Liver (tissue), 7 donors: ENCODE measurements at regions not wholly inside any gene's neighbourhood (a gene's known extent, or its start where the extent isn't known, plus 50 kb on each side); places are given as distances from the start of the nearest gene placed in this dataset.

Experiments
- DNase-seq: peaks from one replicate; pipeline ENCODE4 v3.0.0-alpha.2; 2017; ENCODE audit warnings: low spot score
- H3K27ac ChIP-seq, 2 donors: one replicate each; pipeline ENCODE4 v1.7.0; 2013; ENCODE audit warnings: inconsistent platforms in 2 of 2, low read length in 2 of 2, control low read depth in 1 of 2, low read depth in 1 of 2, mild to moderate bottlenecking in 1 of 2
- H3K27me3 ChIP-seq, 4 donors: one replicate each; pipeline versions ENCODE4 v1.6.1 to v1.7.0; 2013; ENCODE audit warnings: low read length in 3 of 4, inconsistent platforms in 1 of 4, mild to moderate bottlenecking in 1 of 4, moderate library complexity in 1 of 4; ENCODE audit not compliant: control insufficient read depth in 4 of 4, insufficient read depth in 4 of 4
- H3K36me3 ChIP-seq, 4 donors: one replicate each; pipeline versions ENCODE4 v1.6.1 to v1.7.0; 2013; ENCODE audit warnings: low read length in 3 of 4, mild to moderate bottlenecking in 3 of 4, low read depth in 1 of 4, moderate library complexity in 1 of 4; ENCODE audit not compliant: control insufficient read depth in 4 of 4, insufficient read depth in 3 of 4
- H3K4me1 ChIP-seq, 4 donors: one replicate each; pipeline versions ENCODE4 v1.6.1 to v1.7.0; 2013; ENCODE audit warnings: low read length in 3 of 4, mild to moderate bottlenecking in 3 of 4, moderate library complexity in 1 of 4; ENCODE audit not compliant: control insufficient read depth in 4 of 4, insufficient read depth in 4 of 4
- H3K4me3 ChIP-seq, 3 donors: one replicate each; pipeline versions ENCODE4 v1.6.1 to v1.7.0; 2013; ENCODE audit warnings: low read length in 3 of 3, control low read depth in 1 of 3, low read depth in 1 of 3, mild to moderate bottlenecking in 1 of 3
- H3K9ac ChIP-seq, 2 donors: one replicate each; pipeline ENCODE4 v1.7.0; 2013; ENCODE audit warnings: low read length in 2 of 2, mild to moderate bottlenecking in 2 of 2, moderate library complexity in 2 of 2, control low read depth in 1 of 2, low read depth in 1 of 2
- H3K9me3 ChIP-seq, 4 donors: one replicate each; pipeline versions ENCODE4 v1.6.1 to v1.7.0; 2013; ENCODE audit warnings: low read length in 3 of 4; ENCODE audit not compliant: control insufficient read depth in 4 of 4
- ATF3 ChIP-seq: IDR thresholded peaks from 2 replicates; pipeline ENCODE4 v1.6.1; 2016; ENCODE audit warnings: antibody characterized with exemption
- EGR1 ChIP-seq, 2 donors: IDR thresholded peaks; 2 replicates each; pipeline ENCODE4 v1.6.1; 2016 to 2018; ENCODE audit warnings: antibody characterized with exemption in 2 of 2, low read depth in 2 of 2
- FOXA1 ChIP-seq: IDR thresholded peaks from 2 replicates; pipeline ENCODE4 v1.6.1; 2016; ENCODE audit warnings: antibody characterized with exemption
- FOXA2 ChIP-seq: IDR thresholded peaks from 2 replicates; pipeline ENCODE4 v1.6.1; 2016; ENCODE audit warnings: antibody characterized with exemption
- GABPA ChIP-seq, 2 donors: IDR thresholded peaks in 1 of 2; conservative IDR thresholded peaks in 1 of 2; 2 replicates each; pipeline ENCODE4 v1.6.1; 2016; ENCODE audit warnings: antibody characterized with exemption in 2 of 2, mild to moderate bottlenecking in 1 of 2, moderate library complexity in 1 of 2
- JUND ChIP-seq, 2 donors: IDR thresholded peaks; 2 replicates each; pipeline ENCODE4 v1.6.1; 2016; ENCODE audit warnings: antibody characterized with exemption in 2 of 2
- RAD21 ChIP-seq, 2 donors: IDR thresholded peaks; 2 replicates each; pipeline ENCODE4 v1.6.1; 2016; ENCODE audit warnings: antibody characterized with exemption in 2 of 2, mild to moderate bottlenecking in 2 of 2
- REST ChIP-seq: IDR thresholded peaks from 2 replicates; pipeline ENCODE4 v1.6.1; 2016; ENCODE audit warnings: antibody characterized with exemption, mild to moderate bottlenecking
- RXRA ChIP-seq, 2 donors: IDR thresholded peaks; 2 replicates each; pipeline ENCODE4 v1.6.1; 2017 to 2018; ENCODE audit warnings: antibody characterized with exemption in 2 of 2, mild to moderate bottlenecking in 1 of 2
- SP1 ChIP-seq: IDR thresholded peaks from 2 replicates; pipeline ENCODE4 v1.6.1; 2018; ENCODE audit warnings: antibody characterized with exemption, mild to moderate bottlenecking
- TAF1 ChIP-seq: conservative IDR thresholded peaks from 2 replicates; pipeline ENCODE4 v1.6.1; 2016; ENCODE audit warnings: antibody characterized with exemption, mild to moderate bottlenecking
- YY1 ChIP-seq: IDR thresholded peaks from 2 replicates; pipeline ENCODE4 v1.6.1; 2016; ENCODE audit warnings: antibody characterized with exemption, mild to moderate bottlenecking
- WGBS: extraction: QIAGEN DNeasy Blood & Tissue Kit; methylation state at CpG from one replicate; pipeline ENCODE4 v1.1.7; 2013; 5-methylcytosine and 5-hydroxymethylcytosine counted together
- TF ChIP-seq, protein P1 (sequence below): IDR thresholded peaks from 2 replicates; pipeline ENCODE4 v1.6.1; 2016; ENCODE audit warnings: antibody characterized with exemption
- donor health status: healthy.
- donor health status: healthy.
- donor health status: healthy.
- donor health status: healthy.

DNA sequence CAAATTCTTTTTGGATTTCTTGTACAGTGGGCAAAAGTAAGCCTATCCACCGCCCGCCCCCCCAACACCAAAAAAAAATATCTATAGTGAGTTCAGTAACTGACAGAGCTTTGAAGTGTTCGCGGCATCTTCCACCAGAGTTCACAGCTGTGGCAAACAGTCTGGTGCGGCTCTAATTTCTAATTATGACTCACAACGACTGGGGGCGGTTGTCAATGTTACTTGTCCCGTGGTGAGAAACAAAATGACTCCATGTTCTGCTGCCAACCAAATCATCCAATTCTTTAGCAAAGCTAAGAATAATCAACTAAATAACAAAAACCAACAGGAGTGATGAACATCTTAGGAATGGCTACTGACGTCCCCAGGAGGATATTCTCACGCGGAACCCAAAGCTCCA is 392.5 kb upstream of the SALL3 start:
- Histone ChIP-seq H3K4me3 (no peak overlapping the region), H3K9me3 (no peaks in the 10 kb centered on the region), H3K27ac (no peak overlapping the region), H3K36me3 (no peaks in the 10 kb centered on the region), H3K27me3 (peaks cover 0 to 2% (median 1%) of the 10 kb centered on the region in 4 donors), H3K9ac (no peak overlapping the region), H3K4me1 (no peaks in the 10 kb centered on the region)
- TF ChIP-seq GABPA (IDR thresholded peaks at IDR 0.05 in 1 of 2, conservative IDR thresholded peaks at IDR 0.05 in 1 of 2) (no peak), ATF3 (no peak), FOXA2 (no peak), JUND (IDR thresholded peaks at IDR 0.05) (no peak), TAF1 (no peak), EGR1 (IDR thresholded peaks at IDR 0.05; ENCODE audit: low read depth in 2 of 2) (no peak), SP1 (no peak), REST (no peak), FOXA1 (no peak), RAD21 (IDR thresholded peaks at IDR 0.05) (no peak)
- DNase-seq, result no peak
- 62% methylated on average over 11 of the region's 11 CpGs for WGBS

GRCh38 chr18:78587626-78588600 is 391.7 kb upstream of the SALL3 start:
- WGBS, result 78% methylated on average over 24 of the region's 24 CpGs
- TF ChIP-seq YY1 (no peak), FOXA1 (no peak), RAD21 (IDR thresholded peaks at IDR 0.05) (no peak), EGR1 (IDR thresholded peaks at IDR 0.05; ENCODE audit: low read depth in 2 of 2) (no peak), RXRA (IDR thresholded peaks at IDR 0.05) (no peak), TAF1 (no peak)
- TF ChIP-seq, protein P1, sequence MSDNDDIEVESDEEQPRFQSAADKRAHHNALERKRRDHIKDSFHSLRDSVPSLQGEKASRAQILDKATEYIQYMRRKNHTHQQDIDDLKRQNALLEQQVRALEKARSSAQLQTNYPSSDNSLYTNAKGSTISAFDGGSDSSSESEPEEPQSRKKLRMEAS, result no peak

More at GRCh38 chr18:78587626-78588600, 391.7 kb upstream of the SALL3 start:
- Histone ChIP-seq H3K36me3 (no peaks in the 10 kb centered on the region), H3K9me3 (no peaks in the 10 kb centered on the region), H3K27ac (no peak overlapping the region), H3K9ac (no peak overlapping the region), H3K4me1 (no peaks in the 10 kb centered on the region), H3K27me3 (peaks cover 0 to 2% (median 1%) of the 10 kb centered on the region in 4 donors), H3K4me3 (no peak overlapping the region)
- DNase-seq, result no peak
